GM12872 (cell line): ENCODE measurements at regions not wholly inside any gene's neighbourhood (a gene's known extent, or its start where the extent isn't known, plus 50 kb on each side); places are given as distances from the start of the nearest gene placed in this dataset.

ENCODE experiments used
- TF ChIP-seq, protein P1 (sequence below): IDR thresholded peaks from 3 replicates; pipeline ENCODE4 v1.5.1; 2011; ENCODE audit warnings: low read depth, mild to moderate bottlenecking, low read length, moderate library complexity; ENCODE audit not compliant: insufficient read depth

GRCh38 chr13:109644069-109644750 lies 142.2 kb downstream of the IRS2 start:
- TF ChIP-seq, protein P1, sequence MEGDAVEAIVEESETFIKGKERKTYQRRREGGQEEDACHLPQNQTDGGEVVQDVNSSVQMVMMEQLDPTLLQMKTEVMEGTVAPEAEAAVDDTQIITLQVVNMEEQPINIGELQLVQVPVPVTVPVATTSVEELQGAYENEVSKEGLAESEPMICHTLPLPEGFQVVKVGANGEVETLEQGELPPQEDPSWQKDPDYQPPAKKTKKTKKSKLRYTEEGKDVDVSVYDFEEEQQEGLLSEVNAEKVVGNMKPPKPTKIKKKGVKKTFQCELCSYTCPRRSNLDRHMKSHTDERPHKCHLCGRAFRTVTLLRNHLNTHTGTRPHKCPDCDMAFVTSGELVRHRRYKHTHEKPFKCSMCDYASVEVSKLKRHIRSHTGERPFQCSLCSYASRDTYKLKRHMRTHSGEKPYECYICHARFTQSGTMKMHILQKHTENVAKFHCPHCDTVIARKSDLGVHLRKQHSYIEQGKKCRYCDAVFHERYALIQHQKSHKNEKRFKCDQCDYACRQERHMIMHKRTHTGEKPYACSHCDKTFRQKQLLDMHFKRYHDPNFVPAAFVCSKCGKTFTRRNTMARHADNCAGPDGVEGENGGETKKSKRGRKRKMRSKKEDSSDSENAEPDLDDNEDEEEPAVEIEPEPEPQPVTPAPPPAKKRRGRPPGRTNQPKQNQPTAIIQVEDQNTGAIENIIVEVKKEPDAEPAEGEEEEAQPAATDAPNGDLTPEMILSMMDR: no peak

DNA sequence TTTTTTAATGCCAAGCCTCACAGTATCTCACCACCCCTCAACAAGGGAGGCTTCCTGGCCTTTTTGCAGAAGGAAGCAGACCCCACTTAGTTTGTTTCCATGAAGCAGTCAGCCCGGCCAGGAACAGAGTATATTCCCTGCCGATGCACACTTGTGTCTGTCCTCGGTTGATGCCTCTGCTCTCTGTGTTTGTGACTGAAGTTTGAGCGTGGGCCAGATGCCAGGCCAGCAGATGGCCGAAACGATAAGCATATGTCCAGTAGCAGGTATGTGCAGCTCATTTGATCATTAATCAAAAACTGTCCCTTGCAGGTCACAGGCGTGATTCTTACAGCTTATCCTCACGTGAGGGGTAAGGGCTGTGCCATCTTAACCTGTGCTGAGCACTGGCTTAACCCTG lies 144.0 kb downstream of the IRS2 start:
- TF ChIP-seq, protein P1: no peak

DNA sequence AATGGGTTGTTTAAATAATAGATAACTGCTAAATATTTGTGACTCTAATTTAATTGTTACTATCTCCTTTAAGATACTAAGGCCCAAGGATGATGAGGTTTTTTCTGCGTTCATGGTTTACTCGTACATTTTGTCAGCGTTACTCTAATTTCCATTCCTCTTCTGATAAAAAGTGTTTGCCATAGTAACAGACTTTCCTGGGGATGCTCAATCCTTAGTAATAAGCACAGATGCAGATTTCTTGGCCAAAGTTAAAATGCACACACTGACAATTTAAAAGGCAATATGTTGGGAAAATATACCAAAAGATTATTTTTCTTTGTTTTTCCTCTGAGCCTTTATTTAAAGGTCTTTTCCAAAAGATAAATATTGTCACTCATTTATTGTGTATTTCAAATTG lies 149.6 kb downstream of the IRS2 start:
- TF ChIP-seq, protein P1: no peak

DNA sequence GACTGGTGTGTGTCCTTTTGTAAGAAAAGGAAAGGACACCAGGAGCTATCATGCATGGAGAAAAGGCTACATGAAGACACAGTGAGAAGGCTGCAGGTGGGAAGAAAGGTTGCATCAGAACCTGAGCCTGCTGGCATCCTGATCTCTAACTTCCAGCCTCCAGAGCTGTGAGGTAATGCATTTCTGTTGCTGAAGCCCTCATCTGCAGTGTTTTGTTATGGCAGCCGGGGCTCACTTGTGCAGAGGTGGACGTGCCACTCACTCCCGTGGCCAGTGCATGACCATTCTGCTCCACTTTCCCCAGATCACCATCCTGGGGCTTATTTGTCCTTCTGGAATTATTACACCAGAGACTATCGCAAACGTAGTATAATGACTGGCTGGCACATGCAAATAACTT lies 155.3 kb downstream of the IRS2 start:
- TF ChIP-seq, protein P1: no peak

DNA sequence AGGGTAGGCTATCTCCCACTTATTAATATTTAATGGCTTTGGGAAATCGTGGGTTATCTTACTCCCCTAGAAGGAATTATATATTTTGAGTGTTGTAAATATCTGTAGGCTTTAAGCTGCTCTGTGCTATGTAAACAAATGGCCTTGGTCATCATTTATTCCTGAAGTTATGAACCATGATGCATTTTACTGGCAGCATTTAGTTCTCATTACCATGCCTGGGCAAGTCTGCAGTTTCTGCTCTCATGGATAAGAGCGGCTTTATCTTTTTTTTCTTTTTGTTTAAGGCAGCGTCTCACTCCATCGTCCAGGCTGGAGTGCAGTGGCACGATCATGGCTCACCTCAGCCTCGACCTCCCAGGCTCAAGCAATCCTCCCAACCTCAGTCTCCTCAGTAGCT lies 156.1 kb downstream of the IRS2 start:
- TF ChIP-seq, protein P1: no peak

DNA sequence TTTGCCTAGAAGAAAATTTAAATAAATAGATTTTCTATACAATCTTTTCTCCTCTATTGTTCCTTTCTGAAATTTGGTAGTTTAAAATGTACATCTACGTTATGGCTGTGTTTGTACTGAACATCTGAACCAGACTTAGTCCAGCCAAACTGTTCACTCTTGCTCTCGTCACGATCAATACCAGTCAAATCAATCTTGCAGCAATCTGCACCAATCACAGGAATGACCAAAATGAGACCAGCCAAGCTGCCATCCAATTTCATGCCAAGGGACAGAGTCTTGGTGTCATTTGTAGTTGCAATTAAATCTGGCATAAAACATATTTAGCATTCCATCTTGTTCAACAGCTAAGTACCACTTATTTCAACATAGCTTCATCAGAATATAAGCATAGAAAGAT lies 156.6 kb downstream of the IRS2 start:
- TF ChIP-seq, protein P1: no peak

GRCh38 chr13:109628251-109628699 lies 158.1 kb downstream of the IRS2 start:
- TF ChIP-seq, protein P1: no peak
